Right lobe of liver (tissue), 4 donors: ENCODE measurements at regions not wholly inside any gene's neighbourhood (a gene's known extent, or its start where the extent isn't known, plus 50 kb on each side); places are given as distances from the start of the nearest gene placed in this dataset.

ENCODE experiments used
- CTCF ChIP-seq, 4 donors: fragments of 200-600 bp in 3 of 4; fragments of 450-650 bp in 1 of 4; IDR thresholded peaks; one replicate each; pipeline versions ENCODE4 v1.5.1 to v1.8.0; 2016 to 2022; ENCODE audit warnings: antibody characterized with exemption in 4 of 4, mild to moderate bottlenecking in 2 of 4
- POLR2A ChIP-seq: fragments of 450-650 bp; IDR thresholded peaks from one replicate; pipeline ENCODE4 v1.6.1; 2017; ENCODE audit warnings: antibody characterized with exemption, mild to moderate bottlenecking
- donor health status: DM: no; HTN: no; CAD: no.
- donor health status: DM: no; HTN: no; CAD: no.
- donor health status: DM: no; HTN: yes; CAD: no.

DNA sequence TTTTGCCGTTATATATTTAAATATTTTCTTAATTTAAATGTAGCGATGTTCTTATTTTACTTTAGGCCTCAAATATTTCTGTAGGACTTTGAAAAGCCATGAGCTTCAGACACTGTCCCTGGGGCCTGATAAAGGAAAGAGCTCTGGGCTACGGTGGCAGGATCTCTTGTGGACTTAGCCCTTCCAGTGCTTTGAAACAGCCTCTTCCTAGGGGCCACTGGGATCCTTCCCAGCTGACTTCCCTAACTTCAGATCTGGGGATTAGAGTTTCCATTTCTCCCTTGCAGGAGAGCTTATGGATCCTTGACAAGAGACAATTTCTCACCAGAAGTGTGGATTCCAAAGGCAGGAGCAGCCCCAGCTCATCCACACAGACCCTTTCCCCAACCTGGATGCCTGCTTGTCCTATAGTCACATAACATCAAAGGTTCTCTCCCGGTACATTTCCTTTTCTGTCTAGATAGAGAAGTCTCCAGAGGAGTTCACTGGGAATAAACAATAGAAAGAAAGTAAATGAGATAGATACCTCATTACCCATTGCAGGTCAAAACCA, 221.4 kb downstream of the TTC6 start:
- TF ChIP-seq CTCF (IDR thresholded peaks at IDR 0.05) (no peak), POLR2A (no peak)
